Inferior parietal cortex (tissue), 1 donor: ENCODE measurements at regions not wholly inside any gene's neighbourhood (a gene's known extent, or its start where the extent isn't known, plus 50 kb on each side); places are given as distances from the start of the nearest gene placed in this dataset.
"Not testable (repeated sequence)": the region's sequence is repeated elsewhere in the genome, so short reads cannot be mapped to it uniquely, and the experiment has no call there.

Source experiments
- DNase-seq: peaks from one replicate; pipeline ENCODE4 v3.0.0-alpha.2; 2016; ENCODE audit errors: extremely low spot score

- no peak for DNase-seq
Measured at GRCh38 chr13:82214341-82214740, 1667.9 kb downstream of the SLITRK1 start.

- DNase-seq: no peak
Measured at GRCh38 chr13:82206241-82206640, 1676.0 kb downstream of the SLITRK1 start.

- no peak for DNase-seq
Measured at GRCh38 chr13:82202398-82202797, 1679.9 kb downstream of the SLITRK1 start.

DNA sequence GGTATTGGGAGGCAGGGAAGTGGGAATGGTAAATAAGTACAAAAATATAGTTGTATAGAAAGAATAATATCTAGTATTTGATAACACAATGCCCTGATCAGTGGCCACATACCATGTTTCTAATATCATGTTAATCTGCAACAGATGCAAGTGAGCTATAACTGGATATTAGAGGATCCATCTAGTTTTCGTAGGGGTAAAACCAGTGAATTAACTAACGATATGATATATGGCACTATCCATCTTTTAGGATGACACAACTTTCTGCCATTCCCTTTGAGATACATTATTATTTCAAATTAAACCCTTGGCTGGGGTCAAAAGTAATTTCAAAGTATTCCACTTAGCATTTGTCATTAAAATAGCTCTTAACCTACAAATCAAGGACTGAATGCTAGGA, 1686.2 kb downstream of the SLITRK1 start:
- DNase-seq: no peak

- no peak for DNase-seq
Measured at GRCh38 chr13:82187227-82187626, 1695.0 kb downstream of the SLITRK1 start.

DNA sequence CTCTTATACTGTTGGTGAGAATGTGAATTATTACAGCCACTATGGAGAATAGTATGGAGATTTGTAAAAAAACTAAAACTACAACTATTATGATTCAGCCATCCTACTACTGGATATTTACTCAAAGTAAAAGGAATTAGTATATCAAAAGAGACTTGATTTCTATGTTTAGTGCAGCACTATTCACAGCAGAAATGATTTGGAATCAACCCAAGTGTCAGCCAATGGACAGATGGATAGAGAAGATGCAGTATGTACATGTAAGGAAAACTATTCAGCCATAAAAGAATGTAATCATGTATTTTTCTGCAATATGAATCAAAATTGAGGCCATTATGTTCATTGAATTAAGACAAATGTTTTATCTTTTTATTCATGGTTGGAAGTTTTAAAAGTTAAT, 1705.5 kb downstream of the SLITRK1 start:
- no peak for DNase-seq

DNA sequence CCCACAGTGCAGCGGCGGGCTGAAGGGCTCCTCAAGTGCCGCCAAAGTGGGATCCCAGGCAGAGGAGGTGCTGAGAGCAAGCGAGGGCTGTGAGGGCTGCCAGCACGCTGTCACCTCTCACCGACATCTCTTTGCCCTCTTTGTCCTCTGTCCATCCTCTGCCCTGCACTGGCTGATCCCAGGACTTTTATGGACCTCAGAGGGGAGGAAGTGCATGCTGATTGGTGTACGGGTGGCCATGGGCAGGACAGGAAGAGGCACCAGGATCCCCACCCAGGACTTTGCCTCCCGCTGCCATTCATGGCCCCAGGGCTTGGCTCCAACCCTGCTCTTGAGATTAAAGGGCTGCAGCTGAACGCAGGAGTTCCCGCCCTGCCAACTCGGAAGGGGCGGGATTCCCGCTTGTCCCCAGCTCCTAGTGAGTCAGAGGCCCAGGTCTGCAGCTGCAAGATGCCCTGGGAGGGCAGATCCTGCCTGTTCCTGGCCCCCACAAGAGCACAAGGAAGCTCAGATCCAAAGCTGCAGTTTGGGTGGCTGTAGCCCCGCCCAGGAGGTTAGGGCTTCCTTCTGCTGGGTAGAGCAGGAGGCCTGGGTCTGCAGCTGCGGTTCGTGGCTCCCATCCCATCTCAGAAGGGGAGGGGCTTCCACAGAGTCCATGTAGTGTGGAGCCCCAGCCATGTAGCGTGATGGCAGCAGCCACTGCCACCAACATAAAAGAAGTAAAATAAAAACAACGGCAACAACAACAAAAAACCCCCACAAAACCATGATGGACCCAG, 1716.7 kb downstream of the SLITRK1 start:
- DNase-seq: no peak

- DNase-seq: not testable (repeated sequence)
Measured at GRCh38 chr13:82164780-82165395, 1717.4 kb downstream of the SLITRK1 start.

DNA sequence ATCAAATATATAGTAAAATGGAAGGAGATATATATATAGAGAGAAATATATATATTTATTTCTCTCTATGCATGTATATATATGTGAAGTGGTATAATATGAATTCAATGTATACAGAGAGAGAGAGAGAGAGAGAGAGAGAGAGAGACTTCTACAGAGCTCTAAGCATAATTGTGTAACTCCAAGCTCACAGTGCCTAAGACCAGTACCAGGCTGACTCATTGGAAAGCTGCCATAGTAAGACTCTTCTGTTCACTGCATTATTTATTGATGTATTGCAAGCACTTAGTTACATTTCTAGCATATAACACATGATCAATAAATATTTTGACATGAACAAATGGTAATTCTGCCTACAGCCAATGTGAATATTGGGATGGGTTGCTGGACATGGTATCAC, 1734.7 kb downstream of the SLITRK1 start:
- no peak for DNase-seq

DNA sequence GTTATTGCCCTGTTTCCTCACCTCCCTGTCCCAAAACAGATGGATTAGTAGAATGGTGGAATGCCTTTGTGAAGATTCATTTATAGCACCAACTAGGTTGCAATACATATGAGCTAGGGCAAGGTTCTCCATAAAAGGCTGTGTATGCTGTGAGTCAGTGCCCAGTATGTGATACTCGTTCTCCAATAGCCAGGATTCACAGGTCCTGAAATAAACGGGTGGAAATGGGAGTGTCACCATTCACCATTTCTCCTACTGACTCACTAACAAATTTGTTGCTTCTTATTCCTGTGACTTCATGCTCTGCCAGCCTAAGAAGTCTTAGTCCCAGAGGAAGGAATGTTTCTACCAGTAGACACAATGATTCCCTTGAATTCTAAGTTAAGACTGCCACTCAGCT, 1745.4 kb downstream of the SLITRK1 start:
- DNase-seq: no peak

GRCh38 chr13:82129281-82129680, 1753.0 kb downstream of the SLITRK1 start:
- DNase-seq: no peak

GRCh38 chr13:82118589-82118988, 1763.7 kb downstream of the SLITRK1 start:
- DNase-seq: no peak

DNA sequence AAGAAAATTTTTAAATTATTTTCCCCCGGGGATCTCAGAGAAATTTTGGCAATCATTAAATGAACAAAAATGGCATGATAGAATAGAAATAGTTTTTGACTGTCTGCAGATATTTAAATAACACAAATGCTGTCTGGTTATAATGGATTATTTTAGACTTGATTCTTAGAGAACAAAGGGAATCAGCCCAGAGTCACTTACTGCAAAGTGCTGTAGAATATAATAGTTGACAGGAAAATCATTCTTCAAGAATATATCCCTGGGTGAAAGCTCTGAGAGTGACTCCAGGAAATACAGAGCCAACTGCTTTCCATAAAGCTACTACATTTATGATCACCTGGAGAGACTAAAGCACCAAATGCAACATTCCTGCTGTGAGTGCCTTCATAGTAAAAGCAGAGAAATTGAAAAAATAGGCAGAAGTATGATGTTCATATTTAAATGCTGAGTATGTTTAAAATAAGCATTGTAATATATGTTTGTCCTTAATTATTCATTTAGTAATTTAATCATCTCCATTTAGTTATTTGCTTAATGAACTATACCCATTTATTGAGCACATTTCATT, 1765.8 kb downstream of the SLITRK1 start:
- no peak for DNase-seq

DNA sequence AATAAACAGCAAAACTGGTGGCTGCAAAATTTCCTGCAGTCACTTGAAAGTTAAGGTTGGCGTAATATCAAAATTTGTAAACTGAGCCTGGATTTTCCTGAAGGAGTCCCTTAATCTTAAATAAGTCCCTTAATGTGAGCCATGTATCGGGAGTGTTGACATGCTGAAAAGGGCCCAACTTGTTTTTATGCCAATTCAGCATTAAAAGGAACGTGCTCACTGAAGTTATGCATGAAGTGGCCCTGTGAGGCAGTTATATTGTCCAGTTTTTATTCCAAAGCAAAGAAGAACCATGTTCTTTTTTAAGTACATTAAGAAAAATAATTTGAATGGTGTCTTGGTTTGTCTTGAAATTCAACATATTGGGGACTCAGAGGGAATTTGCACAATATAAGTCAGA, 1766.9 kb downstream of the SLITRK1 start:
- DNase-seq: no peak

DNA sequence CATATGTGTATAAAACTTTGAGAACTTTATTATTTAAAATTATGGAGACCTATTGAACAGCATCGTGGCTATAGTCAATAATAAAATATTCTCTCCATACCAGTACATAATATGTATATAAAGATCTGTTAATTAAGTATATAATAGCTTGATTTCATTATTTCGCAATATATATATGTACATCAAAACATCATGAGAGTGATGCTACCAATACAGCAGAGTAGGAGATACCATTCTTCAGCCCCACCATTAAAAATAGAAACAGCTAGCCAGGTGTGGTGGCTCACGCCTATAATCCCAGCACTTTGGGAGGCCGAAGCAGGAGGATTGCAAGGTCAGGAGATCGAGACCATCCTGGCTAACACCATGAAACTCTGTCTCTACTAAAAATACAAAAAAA, 1755.3 kb upstream of the SPRY2 start:
- no peak for DNase-seq

DNA sequence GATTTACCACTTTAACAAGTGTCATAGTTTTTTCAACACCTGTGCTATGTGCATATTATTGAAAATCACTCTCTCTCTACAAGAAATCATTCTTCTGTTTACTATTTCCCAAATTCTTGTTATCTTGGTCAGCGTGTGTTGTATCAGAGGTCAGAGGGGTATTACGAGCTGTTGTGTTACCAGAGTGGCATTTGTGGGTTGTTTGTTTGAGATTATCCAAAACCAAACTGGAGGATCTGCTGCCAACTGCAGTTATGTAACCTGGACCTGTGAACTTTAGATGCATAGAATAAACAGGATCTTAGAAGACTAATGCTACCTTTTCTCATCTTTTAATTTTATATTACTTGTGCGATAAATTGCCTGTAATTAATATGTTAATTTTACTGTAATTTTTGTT, 1751.4 kb upstream of the SPRY2 start:
- no peak for DNase-seq

- no peak for DNase-seq
Measured at GRCh38 chr13:82088781-82089180, 1747.9 kb upstream of the SPRY2 start.

GRCh38 chr13:82076496-82076895, 1735.6 kb upstream of the SPRY2 start:
- no peak for DNase-seq

DNA sequence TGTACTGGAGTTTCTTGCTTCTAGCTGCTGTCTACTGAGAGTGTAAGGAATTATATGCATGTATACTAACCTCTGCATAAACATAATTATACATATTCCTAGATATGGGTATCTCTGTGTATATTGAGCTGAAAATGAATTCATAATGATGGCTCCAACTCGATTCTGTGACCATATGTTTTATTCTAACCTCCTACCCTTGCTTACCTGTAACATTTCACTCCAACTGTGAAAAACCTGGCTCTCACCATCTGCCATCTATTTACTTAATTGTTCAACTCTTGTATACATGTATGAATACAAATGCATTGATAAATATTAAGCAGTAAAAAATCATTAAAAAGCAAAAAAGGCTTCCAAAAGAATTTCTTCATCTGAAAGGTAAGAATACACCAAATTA, 1729.5 kb upstream of the SPRY2 start:
- no peak for DNase-seq

DNA sequence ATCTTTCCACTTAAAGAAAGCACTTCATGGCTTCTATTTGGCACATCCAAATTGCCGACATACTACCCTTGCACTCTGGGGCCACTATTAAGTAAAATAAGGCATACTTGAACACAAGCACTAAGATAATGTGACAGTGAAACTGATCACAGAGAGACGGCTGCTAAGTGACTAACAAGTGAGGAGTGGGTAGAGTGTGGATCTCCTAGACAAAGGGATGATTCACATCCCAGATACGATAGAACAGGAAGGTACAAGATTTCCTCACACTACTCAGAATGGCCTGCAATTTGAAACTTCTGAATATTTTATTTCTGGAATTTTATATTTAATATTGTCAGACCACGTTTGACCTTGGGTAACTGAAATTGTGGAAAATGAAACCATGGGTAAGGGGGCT, 1721.8 kb upstream of the SPRY2 start:
- DNase-seq: no peak

- DNase-seq: no peak
Measured at GRCh38 chr13:82058364-82058763, 1717.4 kb upstream of the SPRY2 start.

DNA sequence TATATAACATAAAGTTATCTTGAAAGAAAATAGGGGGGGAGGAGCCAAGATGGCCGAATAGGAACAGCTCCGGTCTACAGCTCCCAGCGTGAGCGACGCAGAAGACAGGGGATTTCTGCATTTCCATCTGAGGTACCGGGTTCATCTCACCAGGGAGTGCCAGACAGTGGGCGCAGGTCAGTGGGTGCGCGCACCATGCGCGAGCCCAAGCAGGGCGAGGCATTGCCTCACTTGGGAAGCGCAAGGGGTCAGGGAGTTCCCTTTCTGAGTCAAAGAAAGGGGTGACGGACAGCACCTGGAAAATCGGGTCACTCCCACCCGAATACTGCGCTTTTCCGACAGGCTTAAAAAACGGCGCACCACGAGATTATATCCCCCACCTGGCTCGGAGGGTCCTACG, 1704.4 kb upstream of the SPRY2 start:
- DNase-seq: not testable (repeated sequence)

GRCh38 chr13:82036602-82037001, 1695.7 kb upstream of the SPRY2 start:
- DNase-seq: no peak
